SK-N-MC (cell line): ENCODE measurements at regions not wholly inside any gene's neighbourhood (a gene's known extent, or its start where the extent isn't known, plus 50 kb on each side); places are given as distances from the start of the nearest gene placed in this dataset.

ENCODE experiments used
- DNase-seq: peaks from one replicate; pipeline ENCODE4 v3.0.0-alpha.2; 2011; ENCODE audit warnings: low read depth, low spot score
- H3K27ac ChIP-seq: fragments of 200-600 bp; sonication (generic); 2 replicates; pipeline ENCODE4 v1.5.1; 2016; ENCODE audit warnings: mixed run types
- H3K36me3 ChIP-seq: fragments of 200-600 bp; sonication (generic); 2 replicates; pipeline ENCODE4 v1.6.1; 2017; ENCODE audit warnings: antibody characterized with exemption, low read length, mixed read lengths; ENCODE audit not compliant: insufficient read depth
- H3K4me3 ChIP-seq: fragments of 200-600 bp; sonication (generic); 2 replicates; pipeline ENCODE4 v1.5.1; 2016
- H3K9ac ChIP-seq: fragments of 200-600 bp; sonication (generic); 2 replicates; pipeline ENCODE4 v1.8.0; 2017; ENCODE audit warnings: mixed run types, mixed read lengths; ENCODE audit not compliant: insufficient read length
- H3K9me3 ChIP-seq: fragments of 200-600 bp; sonication (generic); 2 replicates; pipeline ENCODE4 v1.6.1; 2017; ENCODE audit warnings: low read depth, mild to moderate bottlenecking, antibody characterized with exemption, low read length, moderate library complexity, mixed read lengths
- EZH2 ChIP-seq: fragments of 200-600 bp; sonication (generic); IDR thresholded peaks from one replicate; pipeline ENCODE4 v1.6.1; 2017; ENCODE audit warnings: antibody characterized with exemption
- FOXP2 ChIP-seq: optimal IDR thresholded peaks from 2 replicates; pipeline ENCODE3; 2011; ENCODE audit warnings: mild to moderate bottlenecking, moderate library complexity; ENCODE audit not compliant: insufficient read depth; ENCODE audit errors: extremely low read length, control extremely low read depth
- POLR2AphosphoS5 ChIP-seq: IDR thresholded peaks from 2 replicates; pipeline ENCODE4 v1.6.1; 2012; ENCODE audit warnings: mild to moderate bottlenecking, low read depth, low read length, borderline replicate concordance

- no peaks in the 10 kb centered on the region for H3K36me3 ChIP-seq
- TF ChIP-seq EZH2 (no peak), POLR2AphosphoS5 (no peak), FOXP2 (no peak)
- no peak overlapping the region for H3K9ac ChIP-seq
- no peaks in the 10 kb centered on the region for H3K9me3 ChIP-seq
- H3K4me3 ChIP-seq = no peak overlapping the region
- no peak for DNase-seq
- H3K27ac ChIP-seq = no peak overlapping the region
Observed at GRCh38 chr2:128792476-128793054, 473.9 kb upstream of the HS6ST1 start.

- H3K27ac ChIP-seq = no peak overlapping the region
- DNase-seq = no peak
- H3K9me3 ChIP-seq = no peaks in the 10 kb centered on the region
- H3K36me3 ChIP-seq = no peaks in the 10 kb centered on the region
- no peak overlapping the region for H3K4me3 ChIP-seq
- TF ChIP-seq FOXP2 (no peak), EZH2 (no peak), POLR2AphosphoS5 (no peak)
- no peak overlapping the region for H3K9ac ChIP-seq
Observed at GRCh38 chr2:128793404-128793803, 474.7 kb upstream of the HS6ST1 start.

GRCh38 chr2:128794285-128794684, 475.6 kb upstream of the HS6ST1 start:
- H3K27ac ChIP-seq = no peak overlapping the region
- H3K9me3 ChIP-seq = no peaks in the 10 kb centered on the region
- no peak overlapping the region for H3K9ac ChIP-seq
- TF ChIP-seq EZH2 (no peak), POLR2AphosphoS5 (no peak), FOXP2 (no peak)
- DNase-seq = no peak
- H3K4me3 ChIP-seq = no peak overlapping the region
- no peaks in the 10 kb centered on the region for H3K36me3 ChIP-seq

- no peak for TF ChIP-seq FOXP2
- no peak for TF ChIP-seq EZH2
- no peak for TF ChIP-seq POLR2AphosphoS5
- no peak overlapping the region for H3K4me3 ChIP-seq
- DNase-seq = no peak
Observed at GRCh38 chr2:128796321-128796720, 477.7 kb upstream of the HS6ST1 start.

GRCh38 chr2:128797092-128797491, 478.4 kb upstream of the HS6ST1 start:
- H3K4me3 ChIP-seq = no peak overlapping the region
- DNase-seq = no peak
- H3K36me3 ChIP-seq = no peaks in the 10 kb centered on the region
- H3K9ac ChIP-seq = no peak overlapping the region
- no peaks in the 10 kb centered on the region for H3K9me3 ChIP-seq
- TF ChIP-seq POLR2AphosphoS5 (no peak), EZH2 (no peak), FOXP2 (no peak)
- no peak overlapping the region for H3K27ac ChIP-seq

More at GRCh38 chr2:128796321-128796720, 477.7 kb upstream of the HS6ST1 start:
- Histone ChIP-seq H3K27ac (no peak overlapping the region), H3K9ac (no peak overlapping the region), H3K36me3 (no peaks in the 10 kb centered on the region), H3K9me3 (no peaks in the 10 kb centered on the region)

GRCh38 chr2:128797533-128797932, 478.9 kb upstream of the HS6ST1 start:
- no peaks in the 10 kb centered on the region for H3K9me3 ChIP-seq
- DNase-seq = no peak
- TF ChIP-seq EZH2 (no peak), FOXP2 (no peak), POLR2AphosphoS5 (no peak)
- no peak overlapping the region for H3K27ac ChIP-seq
- H3K36me3 ChIP-seq = no peaks in the 10 kb centered on the region
- H3K9ac ChIP-seq = no peak overlapping the region
- no peak overlapping the region for H3K4me3 ChIP-seq

- no peak overlapping the region for H3K9ac ChIP-seq
- DNase-seq = no peak
- no peaks in the 10 kb centered on the region for H3K36me3 ChIP-seq
- no peaks in the 10 kb centered on the region for H3K9me3 ChIP-seq
- no peak overlapping the region for H3K4me3 ChIP-seq
- H3K27ac ChIP-seq = no peak overlapping the region
- TF ChIP-seq EZH2 (no peak), FOXP2 (no peak), POLR2AphosphoS5 (no peak)
Observed at GRCh38 chr2:128797937-128798336, 479.3 kb upstream of the HS6ST1 start.

- DNase-seq = no peak
- Histone ChIP-seq H3K9ac (no peak overlapping the region), H3K36me3 (no peaks in the 10 kb centered on the region), H3K4me3 (no peak overlapping the region), H3K27ac (no peak overlapping the region), H3K9me3 (no peaks in the 10 kb centered on the region)
- no peak for TF ChIP-seq FOXP2
- TF ChIP-seq POLR2AphosphoS5 = no peak
- no peak for TF ChIP-seq EZH2
Observed at GRCh38 chr2:128798502-128799283, 480.0 kb upstream of the HS6ST1 start.

GRCh38 chr2:128799284-128799552, 480.6 kb upstream of the HS6ST1 start:
- no peak for DNase-seq
- Histone ChIP-seq H3K36me3 (no peaks in the 10 kb centered on the region), H3K9me3 (no peaks in the 10 kb centered on the region)

GRCh38 chr2:128799730-128800129, 481.1 kb upstream of the HS6ST1 start:
- no peak for DNase-seq
- Histone ChIP-seq H3K9me3 (no peaks in the 10 kb centered on the region), H3K36me3 (no peaks in the 10 kb centered on the region), H3K9ac (no peak overlapping the region), H3K27ac (no peak overlapping the region), H3K4me3 (no peak overlapping the region)
- TF ChIP-seq EZH2 (no peak), POLR2AphosphoS5 (no peak), FOXP2 (no peak)

More at GRCh38 chr2:128799284-128799552, 480.6 kb upstream of the HS6ST1 start:
- no peak overlapping the region for H3K9ac ChIP-seq
- H3K27ac ChIP-seq = no peak overlapping the region
- no peak overlapping the region for H3K4me3 ChIP-seq
- TF ChIP-seq EZH2 (no peak), POLR2AphosphoS5 (no peak), FOXP2 (no peak)
